Muscle layer of colon (tissue), 2 donors: ENCODE measurements at regions not wholly inside any gene's neighbourhood (a gene's known extent, or its start where the extent isn't known, plus 50 kb on each side); places are given as distances from the start of the nearest gene placed in this dataset.

Source experiments
- H3K27ac ChIP-seq: one replicate; pipeline ENCODE4 v1.7.0; 2013; ENCODE audit warnings: low read depth, mild to moderate bottlenecking, low read length, moderate library complexity
- H3K27me3 ChIP-seq, 2 donors: one replicate each; pipeline ENCODE4 v1.7.0; 2013; ENCODE audit warnings: low read length in 2 of 2, mild to moderate bottlenecking in 2 of 2; ENCODE audit not compliant: insufficient read depth in 2 of 2, control insufficient read depth in 1 of 2
- H3K36me3 ChIP-seq: one replicate; pipeline ENCODE4 v1.7.0; 2013; ENCODE audit warnings: mild to moderate bottlenecking, low read length; ENCODE audit not compliant: insufficient read depth
- H3K4me1 ChIP-seq: one replicate; pipeline ENCODE4 v1.7.0; 2013; ENCODE audit warnings: mild to moderate bottlenecking, low read length; ENCODE audit not compliant: insufficient read depth
- H3K4me3 ChIP-seq, 2 donors: one replicate each; pipeline ENCODE4 v1.7.0; 2013; ENCODE audit warnings: low read length in 2 of 2, low read depth in 1 of 2, mild to moderate bottlenecking in 1 of 2, moderate library complexity in 1 of 2
- H3K9ac ChIP-seq: one replicate; pipeline ENCODE4 v1.7.0; 2013; ENCODE audit warnings: low read length
- H3K9me3 ChIP-seq: one replicate; pipeline ENCODE4 v1.7.0; 2013; ENCODE audit warnings: mild to moderate bottlenecking, low read length
- donor health status: abdominal sarcoma.
- donor health status: Adenocarcinoma of cecum.

DNA sequence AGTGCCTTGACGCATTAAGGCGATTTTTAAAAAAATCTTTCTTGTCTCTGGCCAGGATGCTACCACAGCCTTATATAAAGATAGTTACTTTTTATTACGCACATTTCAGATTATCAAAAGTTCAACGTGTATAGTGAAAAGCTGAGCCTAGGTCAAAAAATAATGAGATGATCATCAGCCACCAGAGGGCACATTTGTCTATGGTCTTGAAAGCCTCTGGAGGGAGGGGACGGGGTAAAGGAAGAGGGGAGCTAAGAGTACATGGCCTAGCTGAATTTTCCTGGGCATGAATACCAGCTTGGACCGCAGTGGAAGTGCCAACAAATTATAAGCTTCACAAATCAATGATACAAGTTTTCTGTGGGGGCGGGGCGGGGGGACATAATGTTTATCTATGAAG lies 285.9 kb upstream of the SMIM30 start:
- H3K9ac ChIP-seq = no peak overlapping the region

DNA sequence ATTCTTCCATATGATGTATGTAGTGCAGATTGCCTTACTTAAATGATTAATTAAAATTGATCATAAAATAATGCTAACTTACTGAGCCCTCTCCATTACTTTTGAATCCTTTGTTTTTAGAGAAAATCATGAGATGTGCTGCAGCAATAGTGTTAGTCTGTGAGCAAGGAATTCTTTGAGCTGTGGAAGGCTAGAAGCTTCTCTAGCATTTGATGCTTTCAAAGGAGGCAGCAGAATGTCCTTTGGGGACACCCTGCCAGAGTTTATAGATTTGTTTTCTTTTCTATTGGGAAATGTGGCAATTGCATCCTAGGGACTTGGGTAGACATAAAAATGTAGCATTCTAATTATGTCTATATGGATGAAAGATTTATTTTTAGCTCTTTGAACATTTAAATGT lies 284.1 kb upstream of the SMIM30 start:
- no peak overlapping the region for H3K27ac ChIP-seq
- H3K9me3 ChIP-seq = no peaks in the 10 kb centered on the region
- H3K27me3 ChIP-seq = no peaks in the 10 kb centered on the region
- H3K4me1 ChIP-seq = no peaks in the 10 kb centered on the region
- no peak overlapping the region for H3K4me3 ChIP-seq
- H3K36me3 ChIP-seq = no peaks in the 10 kb centered on the region
- no peak overlapping the region for H3K9ac ChIP-seq

More for the DNA sequence above, 285.9 kb upstream of the SMIM30 start:
- Histone ChIP-seq H3K4me3 (no peak overlapping the region), H3K27ac (no peak overlapping the region), H3K9me3 (no peaks in the 10 kb centered on the region), H3K4me1 (no peaks in the 10 kb centered on the region), H3K27me3 (no peaks in the 10 kb centered on the region), H3K36me3 (no peaks in the 10 kb centered on the region)

DNA sequence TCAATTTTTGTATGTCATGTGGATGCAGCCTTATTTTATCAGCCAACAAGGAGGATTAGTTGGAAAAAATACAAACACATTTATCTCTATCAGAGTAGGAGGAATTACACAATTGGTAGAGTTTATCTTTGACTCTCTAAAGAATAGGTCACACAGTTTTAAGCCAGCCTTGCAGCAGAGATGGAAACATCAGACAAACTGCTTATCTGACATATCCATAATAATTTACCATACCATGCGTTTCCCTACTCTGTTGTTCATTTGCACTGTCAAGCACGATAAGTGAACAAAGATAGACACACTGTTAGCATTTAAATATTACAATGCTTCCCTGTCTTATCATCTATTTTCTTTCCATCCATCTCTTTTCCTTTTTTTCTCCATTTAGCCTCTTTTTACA lies 283.7 kb upstream of the SMIM30 start:
- no peak overlapping the region for H3K9ac ChIP-seq
- no peaks in the 10 kb centered on the region for H3K27me3 ChIP-seq
- no peaks in the 10 kb centered on the region for H3K9me3 ChIP-seq
- H3K4me3 ChIP-seq = no peak overlapping the region
- H3K4me1 ChIP-seq = no peaks in the 10 kb centered on the region
- no peak overlapping the region for H3K27ac ChIP-seq
- no peaks in the 10 kb centered on the region for H3K36me3 ChIP-seq

DNA sequence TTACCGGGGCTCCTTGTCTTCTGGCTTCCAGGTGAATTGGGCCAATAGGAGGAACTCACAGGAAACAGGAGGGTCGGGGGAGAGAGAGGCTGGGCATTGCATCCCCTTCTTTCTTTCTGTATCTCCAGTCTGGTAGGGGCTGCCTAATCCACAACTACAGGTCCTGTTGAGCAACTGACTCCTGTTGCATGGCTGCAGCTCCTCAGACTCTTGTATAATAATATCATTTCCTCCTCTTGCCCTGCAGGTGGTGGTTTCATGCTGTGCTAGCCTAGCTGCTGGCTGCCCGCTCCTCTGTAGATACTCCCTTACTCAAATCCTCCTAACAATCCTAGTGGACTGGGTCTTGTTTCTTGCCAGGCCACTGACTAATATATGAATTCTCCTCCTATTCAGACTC lies 276.5 kb upstream of the SMIM30 start:
- Histone ChIP-seq H3K9me3 (no peaks in the 10 kb centered on the region), H3K4me1 (no peaks in the 10 kb centered on the region), H3K27me3 (no peaks in the 10 kb centered on the region), H3K9ac (no peak overlapping the region), H3K27ac (no peak overlapping the region), H3K36me3 (no peaks in the 10 kb centered on the region), H3K4me3 (no peak overlapping the region)

DNA sequence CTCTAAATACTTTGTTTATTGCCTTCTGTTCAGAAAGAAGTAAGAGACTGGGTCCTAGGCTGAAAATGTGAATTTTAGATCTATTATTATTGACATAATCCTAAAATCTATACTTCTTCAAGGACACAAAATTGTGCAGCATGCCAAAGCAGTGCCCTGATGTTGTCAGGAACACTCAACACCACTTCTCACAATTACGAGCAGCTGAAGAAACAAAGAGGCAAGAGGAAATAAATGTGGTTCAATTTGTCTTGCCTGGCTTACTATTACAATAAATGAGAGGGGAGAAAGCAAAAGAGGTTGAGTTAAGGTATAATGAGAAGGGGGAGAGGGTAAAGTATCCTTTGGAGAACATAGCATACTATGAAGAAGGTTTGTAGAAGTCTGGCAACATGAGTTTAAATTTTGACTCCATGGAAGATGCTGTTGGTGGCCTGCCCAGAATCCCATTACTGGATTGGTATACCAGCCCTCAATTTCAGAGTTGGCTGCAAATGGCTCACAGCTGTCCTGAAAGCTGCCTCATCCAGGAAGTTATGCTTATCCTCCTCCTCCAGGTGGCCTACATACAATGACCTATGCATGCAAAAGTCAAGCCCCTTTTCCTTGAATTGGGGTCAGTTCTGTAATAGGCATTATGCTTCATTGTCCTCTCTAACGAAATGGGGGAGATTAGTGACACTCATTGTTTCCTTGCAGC lies 274.6 kb upstream of the SMIM30 start:
- Histone ChIP-seq H3K36me3 (no peaks in the 10 kb centered on the region), H3K4me3 (no peak overlapping the region), H3K4me1 (no peaks in the 10 kb centered on the region), H3K27ac (no peak overlapping the region), H3K27me3 (no peaks in the 10 kb centered on the region), H3K9ac (no peak overlapping the region), H3K9me3 (no peaks in the 10 kb centered on the region)

DNA sequence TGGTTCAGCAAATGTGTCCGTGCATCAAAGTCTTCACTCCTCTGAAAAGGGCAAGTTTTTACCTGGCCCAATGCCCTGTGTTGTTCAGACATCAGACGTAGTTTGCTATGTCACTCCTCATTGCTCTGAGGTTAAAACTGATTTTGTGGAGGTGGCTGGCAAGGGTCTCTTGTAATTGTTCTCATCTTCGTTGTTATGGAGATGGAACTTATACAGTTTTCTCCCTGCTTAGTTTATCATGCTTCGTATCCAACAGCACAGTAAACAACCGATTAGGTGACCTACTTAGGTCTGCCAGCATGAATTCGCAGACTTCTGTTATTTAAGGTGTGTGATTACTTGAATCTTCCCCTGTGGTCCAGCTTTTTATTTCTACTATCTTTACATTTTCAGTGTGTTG lies 274.1 kb upstream of the SMIM30 start:
- no peaks in the 10 kb centered on the region for H3K27me3 ChIP-seq
- no peaks in the 10 kb centered on the region for H3K9me3 ChIP-seq
- H3K9ac ChIP-seq = no peak overlapping the region
- no peaks in the 10 kb centered on the region for H3K36me3 ChIP-seq
- H3K27ac ChIP-seq = no peak overlapping the region
- H3K4me3 ChIP-seq = no peak overlapping the region
- no peaks in the 10 kb centered on the region for H3K4me1 ChIP-seq

DNA sequence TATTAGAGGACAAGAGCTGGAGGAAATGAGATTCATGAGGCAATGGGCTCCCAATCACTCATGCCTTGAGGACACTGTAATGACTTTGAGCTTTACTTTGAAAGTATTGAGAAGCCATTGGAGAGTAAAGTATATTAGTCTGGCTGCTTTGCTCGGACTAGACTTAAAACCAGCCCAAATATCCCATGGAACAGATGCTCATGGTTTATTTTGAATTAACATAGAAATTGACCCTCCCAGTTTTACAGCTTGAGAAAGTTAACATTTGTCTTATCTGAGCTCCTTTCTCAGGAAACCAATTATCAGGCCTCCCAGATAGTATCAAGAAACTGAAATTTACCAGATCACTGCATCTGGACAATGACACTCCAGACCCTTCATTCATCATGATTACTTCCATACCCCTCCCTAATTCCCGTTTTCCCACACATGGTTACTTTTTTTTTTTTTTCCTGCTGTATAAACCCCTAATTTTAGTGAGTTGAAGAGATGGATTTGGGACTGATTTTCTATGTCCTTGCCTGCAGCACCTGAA lies 270.8 kb upstream of the SMIM30 start:
- Histone ChIP-seq H3K9ac (no peak overlapping the region), H3K4me1 (no peaks in the 10 kb centered on the region), H3K9me3 (no peaks in the 10 kb centered on the region), H3K36me3 (no peaks in the 10 kb centered on the region), H3K4me3 (no peak overlapping the region), H3K27ac (no peak overlapping the region), H3K27me3 (no peaks in the 10 kb centered on the region)

DNA sequence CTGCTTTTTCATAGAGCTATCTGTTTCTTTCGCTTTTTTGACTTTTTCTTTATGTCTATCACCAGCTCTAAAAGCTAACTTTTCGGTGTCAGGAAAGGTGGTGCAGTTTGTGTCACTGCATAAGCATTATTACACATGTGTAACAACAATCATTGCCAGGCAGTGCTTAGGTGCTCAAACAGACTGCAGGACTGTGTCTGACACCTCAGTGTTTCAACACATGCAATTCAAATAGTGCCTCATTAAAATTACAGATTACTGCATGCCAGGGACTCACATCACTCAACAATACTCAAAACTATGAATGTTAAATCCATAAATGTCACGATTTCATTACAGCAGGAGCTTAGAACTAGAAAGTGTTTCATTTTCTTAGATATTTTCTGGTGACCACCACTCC lies 265.3 kb upstream of the SMIM30 start:
- no peaks in the 10 kb centered on the region for H3K9me3 ChIP-seq
- H3K36me3 ChIP-seq = no peaks in the 10 kb centered on the region
- H3K4me1 ChIP-seq = no peaks in the 10 kb centered on the region
- no peak overlapping the region for H3K9ac ChIP-seq
- no peak overlapping the region for H3K27ac ChIP-seq
- no peaks in the 10 kb centered on the region for H3K27me3 ChIP-seq
- H3K4me3 ChIP-seq = no peak overlapping the region

DNA sequence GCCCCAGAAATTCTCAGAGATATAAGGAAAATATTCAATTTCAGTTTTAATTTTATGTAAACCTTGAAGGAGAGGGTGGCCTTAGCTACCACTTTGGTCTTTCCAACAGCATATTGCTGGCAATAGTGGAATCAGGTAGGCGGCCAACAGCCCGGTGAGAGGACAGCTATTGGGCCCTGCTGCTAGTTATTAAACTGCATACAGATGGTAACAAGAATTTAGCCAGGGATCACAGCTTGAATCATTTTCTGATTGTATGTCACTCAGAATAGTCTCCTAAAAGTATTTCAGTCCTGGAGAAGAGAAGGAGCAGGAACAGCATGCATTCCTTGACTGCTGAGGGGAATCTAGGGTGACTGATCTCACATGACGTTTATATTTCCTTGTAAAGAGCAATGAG lies 261.4 kb upstream of the SMIM30 start:
- no peaks in the 10 kb centered on the region for H3K36me3 ChIP-seq
- no peak overlapping the region for H3K4me3 ChIP-seq
- H3K27me3 ChIP-seq = no peaks in the 10 kb centered on the region
- no peaks in the 10 kb centered on the region for H3K9me3 ChIP-seq
- no peak overlapping the region for H3K27ac ChIP-seq
- H3K4me1 ChIP-seq = no peaks in the 10 kb centered on the region
- H3K9ac ChIP-seq = no peak overlapping the region

DNA sequence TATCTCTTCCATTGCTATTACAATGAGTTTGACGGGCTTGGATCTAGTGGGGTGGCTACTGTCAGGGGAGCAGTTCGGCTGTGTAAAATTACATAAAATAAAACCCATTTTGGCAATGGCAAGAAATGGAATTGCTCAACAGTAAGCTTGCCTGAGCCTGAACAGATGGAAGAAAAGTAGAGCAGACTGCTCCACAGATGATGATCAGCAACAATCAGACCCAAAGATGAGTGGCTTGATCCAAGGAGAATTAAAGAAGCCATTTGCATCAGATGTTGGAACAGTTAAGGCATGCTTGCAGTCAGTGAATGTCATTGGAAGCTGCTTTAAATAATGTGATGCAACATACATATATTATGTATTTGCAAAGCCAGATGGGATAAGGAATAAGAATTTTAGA lies 256.6 kb upstream of the SMIM30 start:
- Histone ChIP-seq H3K27me3 (no peaks in the 10 kb centered on the region), H3K36me3 (no peaks in the 10 kb centered on the region)

DNA sequence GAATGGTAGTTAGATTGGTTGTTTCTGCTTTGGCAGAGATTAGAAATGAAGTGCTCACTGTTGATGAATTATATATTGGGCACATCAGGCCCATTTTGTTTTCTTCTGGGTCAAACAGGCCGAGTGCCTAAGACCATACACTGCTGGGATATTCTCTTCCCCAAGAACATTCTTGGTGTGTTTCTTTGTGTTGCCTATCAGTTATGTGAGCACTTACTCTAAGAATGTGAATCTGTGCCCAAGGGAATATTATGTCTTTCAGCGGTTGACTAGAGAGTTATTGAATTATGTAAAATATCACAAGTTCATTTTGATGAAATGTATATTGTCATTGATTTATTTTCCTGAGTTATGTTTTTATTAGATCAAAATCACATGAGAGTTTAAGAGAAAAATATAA lies 255.5 kb upstream of the SMIM30 start:
- Histone ChIP-seq H3K9ac (no peak overlapping the region), H3K27ac (no peak overlapping the region), H3K27me3 (no peaks in the 10 kb centered on the region), H3K4me1 (no peaks in the 10 kb centered on the region), H3K36me3 (no peaks in the 10 kb centered on the region), H3K9me3 (no peaks in the 10 kb centered on the region), H3K4me3 (no peak overlapping the region)

More for the DNA sequence above, 256.6 kb upstream of the SMIM30 start:
- H3K4me1 ChIP-seq = no peaks in the 10 kb centered on the region
- H3K4me3 ChIP-seq = no peak overlapping the region
- no peak overlapping the region for H3K27ac ChIP-seq
- no peak overlapping the region for H3K9ac ChIP-seq
- no peaks in the 10 kb centered on the region for H3K9me3 ChIP-seq

DNA sequence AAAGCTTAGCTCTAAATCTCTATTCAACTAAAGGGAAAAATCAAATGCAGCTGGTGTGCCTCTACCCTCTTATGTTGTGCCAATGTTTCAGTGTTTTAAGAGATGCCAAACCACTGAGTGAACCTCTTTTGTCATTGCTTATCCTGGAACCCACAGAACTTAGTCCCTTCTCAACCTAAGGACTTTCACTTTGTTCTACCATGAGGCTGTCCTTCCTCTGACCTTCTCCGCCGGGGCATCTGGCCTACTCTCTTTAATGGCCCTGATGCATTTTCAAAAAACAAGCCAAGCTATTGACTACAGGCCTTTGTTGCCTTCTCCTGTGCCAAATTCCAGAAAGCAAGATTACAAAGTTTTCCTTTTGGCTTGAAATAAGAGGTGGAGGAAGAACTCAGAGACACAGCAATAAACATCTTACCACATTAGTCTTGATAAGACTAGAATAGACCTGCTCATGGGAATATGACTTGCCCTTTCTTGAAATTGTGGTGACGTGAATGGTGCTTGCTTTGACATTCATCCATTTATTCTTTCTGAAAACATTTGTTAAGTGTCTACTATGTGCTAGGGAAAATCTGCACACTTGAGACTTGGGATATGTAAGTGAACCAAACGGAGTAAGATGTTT lies 253.2 kb upstream of the SMIM30 start:
- no peaks in the 10 kb centered on the region for H3K27me3 ChIP-seq
- H3K9me3 ChIP-seq = no peaks in the 10 kb centered on the region
- H3K9ac ChIP-seq = no peak overlapping the region
- H3K4me3 ChIP-seq = no peak overlapping the region
- no peaks in the 10 kb centered on the region for H3K4me1 ChIP-seq
- H3K36me3 ChIP-seq = no peaks in the 10 kb centered on the region
- no peak overlapping the region for H3K27ac ChIP-seq
